ENCODE measurements at regions not wholly inside any gene's neighbourhood (a gene's known extent, or its start where the extent isn't known, plus 50 kb on each side); places are given as distances from the start of the nearest gene placed in this dataset.

DNA sequence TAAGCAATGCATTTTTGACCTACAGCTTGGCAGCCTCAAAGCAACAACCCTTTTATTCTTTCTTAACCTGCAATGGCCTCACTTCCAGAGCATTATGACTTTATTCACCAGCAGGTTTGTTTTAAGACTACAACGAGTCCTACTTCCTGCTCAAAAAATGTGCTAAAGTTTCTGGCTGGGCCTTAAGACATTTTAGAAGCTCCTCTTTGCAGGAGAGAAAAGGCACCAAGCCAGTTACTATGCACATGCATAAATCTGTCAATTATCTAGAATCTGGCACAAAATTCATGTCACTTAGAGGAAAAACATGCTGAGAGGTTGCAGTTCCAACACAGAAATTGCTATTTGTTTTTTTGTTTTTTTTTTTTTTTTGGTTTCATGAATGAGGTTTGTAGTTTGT lies 223.0 kb upstream of the EPHA5 start:
- H3K4me2 ChIP-seq, result no peak overlapping the region

GRCh38 chr4:65880594-65880993 lies 210.3 kb upstream of the EPHA5 start:
- Histone ChIP-seq H3F3A (replicated peaks; ENCODE audit: insufficient read depth) (no peaks in the 10 kb centered on the region), H3K9me2 (no peaks in the 10 kb centered on the region), H3K36me3 (replicated peaks in 1 of 2; ENCODE audit: control insufficient read depth in 1 of 2, insufficient read depth in 2 of 2, low read length in 1 of 2) (no peaks in the 10 kb centered on the region), H3K79me2 (ENCODE audit: insufficient read depth) (no peaks in the 10 kb centered on the region), H3K4me3 (ENCODE audit: low read depth in 2 of 2, low read length in 1 of 2) (no peak overlapping the region), H3K9ac (no peak overlapping the region), H3K4me2 (no peak overlapping the region), H3K27me3 (ENCODE audit: insufficient read depth) (no peaks in the 10 kb centered on the region), H3K9me3 (no peaks in the 10 kb centered on the region), H3K27ac (ENCODE audit: low read depth in 2 of 2, low read length in 1 of 2) (no peak overlapping the region), H3K4me1 (ENCODE audit: control insufficient read depth in 1 of 2, insufficient read depth in 2 of 2, low read depth in 1 of 2, low read length in 1 of 2) (no peaks in the 10 kb centered on the region), H2AFZ (ENCODE audit: low read depth) (no peak overlapping the region), H4K20me1 (ENCODE audit: insufficient read depth) (no peaks in the 10 kb centered on the region)
- POLR2A ChIA-PET, result no interaction called here
- TF ChIP-seq YY1 (IDR thresholded peaks at IDR 0.05; ENCODE audit: low read depth), result no peak
- no peak for TF ChIP-seq RAD21 (IDR thresholded peaks at IDR 0.05; ENCODE audit: low read length)
- CTCF ChIA-PET, result no interaction called here
- WGBS (ENCODE audit: low lambda C conversion rate), result 14% methylated on average over 1 of the region's 1 CpG
- DNase-seq, result no peak

More for the DNA sequence above, 223.0 kb upstream of the EPHA5 start:
- Histone ChIP-seq H3K36me3 (replicated peaks in 1 of 2; ENCODE audit: control insufficient read depth in 1 of 2, insufficient read depth in 2 of 2, low read length in 1 of 2) (no peaks in the 10 kb centered on the region), H3K27me3 (ENCODE audit: insufficient read depth) (no peaks in the 10 kb centered on the region), H3F3A (replicated peaks; ENCODE audit: insufficient read depth) (no peaks in the 10 kb centered on the region), H3K9me2 (no peaks in the 10 kb centered on the region), H3K79me2 (ENCODE audit: insufficient read depth) (no peaks in the 10 kb centered on the region), H4K20me1 (ENCODE audit: insufficient read depth) (no peaks in the 10 kb centered on the region), H3K27ac (ENCODE audit: low read depth in 2 of 2, low read length in 1 of 2) (no peak overlapping the region), H3K4me1 (ENCODE audit: control insufficient read depth in 1 of 2, insufficient read depth in 2 of 2, low read depth in 1 of 2, low read length in 1 of 2) (peaks cover 0 to 4% of the 10 kb centered on the region in 2 experiments; a peak in 1 of 4 replicates), H2AFZ (ENCODE audit: low read depth) (no peak overlapping the region; the same call in 1 of the 2 replicates), H3K9ac (no peak overlapping the region), H3K4me3 (ENCODE audit: low read depth in 2 of 2, low read length in 1 of 2) (no peak overlapping the region), H3K9me3 (no peaks in the 10 kb centered on the region)
- CTCF ChIA-PET, result no interaction called here
- POLR2A ChIA-PET, result no interaction called here
- no peak for DNase-seq
- WGBS (ENCODE audit: low lambda C conversion rate), result 0% methylated on average over 1 of the region's 1 CpG
- TF ChIP-seq RCOR1 (IDR thresholded peaks at IDR 0.05; ENCODE audit: low read length) (no peak), RXRA (IDR thresholded peaks at IDR 0.05; ENCODE audit: borderline replicate concordance, low read depth) (no peak), POLR2AphosphoS5 (IDR thresholded peaks at IDR 0.05; ENCODE audit: low read depth, low read length) (no peak)

- no peaks in the 10 kb centered on the region for H3K79me2 ChIP-seq (ENCODE audit: insufficient read depth)
- no peaks in the 10 kb centered on the region for H3K9me2 ChIP-seq
- H3K9ac ChIP-seq, result no peak overlapping the region
- WGBS (ENCODE audit: low lambda C conversion rate), result 7% methylated on average over 4 of the region's 4 CpGs
- H3K4me2 ChIP-seq, result no peak overlapping the region
- no peak for DNase-seq
- H3K9me3 ChIP-seq, result no peaks in the 10 kb centered on the region
- POLR2A ChIA-PET, result no interaction called here
- no peak overlapping the region for H2AFZ ChIP-seq (ENCODE audit: low read depth)
- no peaks in the 10 kb centered on the region for H4K20me1 ChIP-seq (ENCODE audit: insufficient read depth)
- H3K27ac ChIP-seq (ENCODE audit: low read depth in 2 of 2, low read length in 1 of 2), result no peak overlapping the region
- no peaks in the 10 kb centered on the region for H3F3A ChIP-seq (replicated peaks; ENCODE audit: insufficient read depth)
- H3K27me3 ChIP-seq (ENCODE audit: insufficient read depth), result no peaks in the 10 kb centered on the region
- no peaks in the 10 kb centered on the region for H3K36me3 ChIP-seq (replicated peaks in 1 of 2; ENCODE audit: control insufficient read depth in 1 of 2, insufficient read depth in 2 of 2, low read length in 1 of 2)
- CTCF ChIA-PET, result no interaction called here
- no peaks in the 10 kb centered on the region for H3K4me1 ChIP-seq (ENCODE audit: control insufficient read depth in 1 of 2, insufficient read depth in 2 of 2, low read depth in 1 of 2, low read length in 1 of 2)
- H3K4me3 ChIP-seq (ENCODE audit: low read depth in 2 of 2, low read length in 1 of 2), result no peak overlapping the region
- TF ChIP-seq TAF1 (IDR thresholded peaks at IDR 0.05; ENCODE audit: borderline replicate concordance, low read depth, low read length) (no peak), RXRA (IDR thresholded peaks at IDR 0.05; ENCODE audit: borderline replicate concordance, low read depth) (no peak), EZH2phosphoT487 (IDR thresholded peaks at IDR 0.05; ENCODE audit: borderline replicate concordance, low read depth) (no peak), YY1 (IDR thresholded peaks at IDR 0.05; ENCODE audit: low read depth) (no peak), MAX (IDR thresholded peaks at IDR 0.05; ENCODE audit: low read depth) (no peak), GABPA (IDR thresholded peaks at IDR 0.05; ENCODE audit: low read depth) (no peak), ELF1 (IDR thresholded peaks at IDR 0.05) (no peak), FOXM1 (IDR thresholded peaks at IDR 0.05; ENCODE audit: low read depth) (no peak), JUND (IDR thresholded peaks at IDR 0.05) (no peak), POLR2AphosphoS5 (IDR thresholded peaks at IDR 0.05; ENCODE audit: low read depth, low read length) (no peak), CHD2 (IDR thresholded peaks at IDR 0.05; ENCODE audit: low read length, partially characterized antibody) (no peak), RAD21 (IDR thresholded peaks at IDR 0.05; ENCODE audit: low read length) (no peak), MEF2A (IDR thresholded peaks at IDR 0.05; ENCODE audit: borderline replicate concordance, low read depth) (no peak), REST (IDR thresholded peaks at IDR 0.05; ENCODE audit: low read depth, low read length) (no peak), EP300 (IDR thresholded peaks at IDR 0.05; ENCODE audit: borderline replicate concordance in 1 of 2, low read depth in 1 of 2, low read length in 1 of 2) (no peak), MXI1 (IDR thresholded peaks at IDR 0.05; ENCODE audit: low read depth, low read length) (no peak)
- TF ChIP-seq, protein P1, sequence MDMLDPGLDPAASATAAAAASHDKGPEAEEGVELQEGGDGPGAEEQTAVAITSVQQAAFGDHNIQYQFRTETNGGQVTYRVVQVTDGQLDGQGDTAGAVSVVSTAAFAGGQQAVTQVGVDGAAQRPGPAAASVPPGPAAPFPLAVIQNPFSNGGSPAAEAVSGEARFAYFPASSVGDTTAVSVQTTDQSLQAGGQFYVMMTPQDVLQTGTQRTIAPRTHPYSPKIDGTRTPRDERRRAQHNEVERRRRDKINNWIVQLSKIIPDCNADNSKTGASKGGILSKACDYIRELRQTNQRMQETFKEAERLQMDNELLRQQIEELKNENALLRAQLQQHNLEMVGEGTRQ (IDR thresholded peaks at IDR 0.05; ENCODE audit: borderline replicate concordance, low read depth, low read length), result no peak
Measured at GRCh38 chr4:65868096-65868824, 198.0 kb upstream of the EPHA5 start.

Measured in SK-N-SH (cell line).